IMR-90 (cell line): ENCODE measurements at regions not wholly inside any gene's neighbourhood (a gene's known extent, or its start where the extent isn't known, plus 50 kb on each side); places are given as distances from the start of the nearest gene placed in this dataset. TPM values are rescaled to one million over a fixed set of nuclear protein-coding genes. Genes with fewer than 3 reads are reported as not detected.

Source experiments
- microRNA-seq, 2 experiments: library from miRNA; stranded (forward) in 1 of 2; unstranded in 1 of 2; fragments of 10-50 nt in 1 of 2; fragments of <30 nt in 1 of 2; gene quantifications in 1 of 2; microRNA quantifications in 1 of 2; one replicate each; pipeline versions ENCODE3 to v1.1.0; 2013 to 2020; ENCODE audit not compliant: insufficient read depth in 1 of 2, insufficient read length in 1 of 2, unreplicated experiment in 1 of 2
- small RNA-seq, 5 experiments: library from RNA; depleted of rRNA; stranded (forward); fragments of <200 nt; gene quantifications; one replicate each; pipeline ENCODE3, GENCODE V24; 2012

Small RNAs in the stretch of these regions (microRNA-seq; reads per million reads assigned to microRNA genes)
- not detected for gene AL589743.6 (ENCODE audit: insufficient read depth, insufficient read length)

Small RNAs in the stretch of these regions (small RNA-seq; reads per million reads assigned to genes)
- 0 reads per million in 5 experiments for gene AL589743.6
